KG1 (cell line): ENCODE measurements at regions not wholly inside any gene's neighbourhood (a gene's known extent, or its start where the extent isn't known, plus 50 kb on each side); places are given as distances from the start of the nearest gene placed in this dataset.

Source experiments
- DNase-seq: peaks from one replicate; lab custom pipeline; 2025; lab: John Stamatoyannopoulos, UW

DNA sequence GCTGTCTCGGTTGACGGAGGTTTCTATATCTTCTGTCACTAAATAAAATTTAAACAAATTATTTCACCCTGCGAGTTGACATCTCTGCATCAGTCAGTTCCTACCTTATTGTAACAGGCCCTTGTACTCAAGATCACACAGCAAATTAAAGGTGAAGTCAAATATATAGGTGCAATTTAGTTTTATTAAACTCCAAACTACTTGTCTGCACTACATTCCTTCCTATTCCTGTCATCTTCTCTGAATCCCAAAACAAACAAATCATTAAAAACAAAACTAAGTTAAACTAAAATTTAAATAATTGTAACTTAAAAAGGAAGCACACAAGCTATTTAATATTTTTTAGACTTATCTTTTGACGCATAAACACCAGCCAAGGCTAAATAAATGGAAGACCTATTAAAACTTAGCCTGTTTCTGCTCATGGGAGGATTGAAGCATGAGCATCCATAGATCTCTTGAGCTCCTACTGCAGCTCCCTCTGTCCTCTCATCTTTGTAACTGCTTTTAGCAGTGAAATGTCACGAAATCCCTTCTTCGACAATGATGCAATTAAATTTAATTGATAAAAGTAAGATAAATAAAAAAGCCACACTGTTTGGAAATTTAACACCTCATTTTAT is 1152.3 kb upstream of the GJE1 start:
- DNase-seq, result no peak

GRCh38 chr6:140979642-140980091 is 1153.1 kb upstream of the GJE1 start:
- no peak for DNase-seq

DNA sequence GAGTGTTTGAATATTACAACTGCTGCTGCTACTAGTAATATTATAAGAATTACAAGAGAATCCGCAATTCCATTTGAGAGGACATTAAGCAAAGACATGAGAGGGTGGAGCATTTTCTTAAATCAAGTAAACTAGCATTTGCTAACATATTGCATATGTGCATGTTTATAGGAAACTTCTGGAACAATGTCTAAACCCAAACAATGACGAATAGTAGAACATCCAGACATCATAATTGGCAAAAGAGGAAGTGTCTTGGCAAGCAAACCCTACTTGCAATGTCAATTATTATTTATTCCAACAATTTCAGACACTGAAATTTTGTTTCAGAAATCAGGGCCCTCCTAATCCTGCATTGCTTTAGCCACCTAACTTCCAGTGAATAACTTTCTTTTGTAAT is 1155.3 kb upstream of the GJE1 start:
- DNase-seq, result no peak

- DNase-seq, result no peak
Observed at GRCh38 chr6:140976806-140977205, 1155.9 kb upstream of the GJE1 start.

- DNase-seq, result no peak
Observed at GRCh38 chr6:140970485-140970884, 1162.2 kb upstream of the GJE1 start.

DNA sequence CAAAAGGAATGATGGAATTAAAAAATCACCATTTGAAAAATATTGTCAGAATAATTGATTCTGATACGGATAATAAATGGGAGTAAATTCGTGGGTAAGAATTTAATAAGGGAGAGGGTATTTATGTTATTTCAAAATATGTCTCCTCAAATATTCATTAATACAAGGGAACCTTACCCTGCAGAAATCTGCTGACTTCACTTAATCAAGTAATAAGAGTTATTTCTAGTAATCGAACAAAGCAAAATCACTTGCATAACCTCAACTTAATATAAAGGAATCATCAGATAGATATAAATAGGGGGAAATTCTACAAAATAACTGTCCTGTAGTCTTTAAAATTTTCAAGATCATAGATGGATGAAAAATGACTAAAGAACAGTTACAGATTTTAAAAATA is 1164.7 kb upstream of the GJE1 start:
- DNase-seq, result no peak

DNA sequence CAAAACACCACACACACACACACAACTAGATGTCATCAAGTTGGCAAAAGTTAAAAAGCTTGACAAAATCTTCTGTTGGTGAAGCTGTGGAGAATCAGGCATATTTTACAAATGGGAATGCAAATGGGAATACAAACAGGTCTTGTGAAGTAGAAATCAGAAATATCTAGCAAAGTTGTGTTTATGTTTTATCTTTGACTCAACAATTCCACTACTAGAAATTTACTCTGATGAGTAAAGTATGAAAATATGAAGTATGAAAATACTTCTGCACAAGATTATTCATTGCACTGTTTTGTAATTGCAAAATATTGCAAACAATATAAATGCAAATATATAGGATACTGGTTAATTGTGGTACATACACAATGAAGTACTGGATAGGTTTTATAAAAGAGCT is 1166.0 kb upstream of the GJE1 start:
- DNase-seq, result no peak

- DNase-seq, result no peak
Observed at GRCh38 chr6:140960566-140960965, 1172.2 kb upstream of the GJE1 start.

- DNase-seq, result no peak
Observed at GRCh38 chr6:140957386-140957785, 1175.3 kb upstream of the GJE1 start.

- no peak for DNase-seq
Observed at GRCh38 chr6:140956571-140957369, 1176.0 kb upstream of the GJE1 start.

DNA sequence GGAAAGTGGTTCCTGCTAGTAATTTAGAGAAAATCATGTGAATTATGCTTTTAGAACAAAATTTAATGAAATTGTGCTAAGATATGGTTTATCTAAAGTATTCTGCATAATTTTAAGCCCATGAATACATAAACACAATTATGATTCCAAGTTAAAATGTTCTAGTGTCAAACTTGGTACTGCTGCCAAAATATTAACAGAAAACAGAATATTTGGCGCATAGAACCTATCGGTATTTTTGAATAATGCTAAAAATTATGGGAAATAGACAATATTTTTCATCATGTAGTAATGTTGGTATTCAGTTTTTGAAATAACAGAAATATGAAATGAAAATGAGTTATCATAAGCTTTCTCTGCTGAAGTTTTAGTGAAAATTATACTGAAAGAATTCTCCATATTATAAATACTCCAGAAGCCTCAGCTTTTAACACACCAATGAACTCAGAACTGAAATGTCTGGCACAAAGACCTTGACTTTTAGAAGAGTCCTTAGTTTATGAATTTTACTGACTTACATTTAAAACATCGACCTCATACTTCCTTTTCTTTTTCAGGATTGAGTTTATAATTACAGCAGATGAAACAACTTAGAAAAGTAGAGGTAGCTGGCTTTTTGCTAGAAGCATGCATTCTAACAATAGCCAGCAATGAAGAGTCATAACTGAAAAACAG is 1192.3 kb upstream of the GJE1 start:
- no peak for DNase-seq

GRCh38 chr6:140932909-140933308 is 1199.8 kb upstream of the GJE1 start:
- DNase-seq, result no peak

- no peak for DNase-seq
Observed at GRCh38 chr6:140931581-140931980, 1201.1 kb upstream of the GJE1 start.

DNA sequence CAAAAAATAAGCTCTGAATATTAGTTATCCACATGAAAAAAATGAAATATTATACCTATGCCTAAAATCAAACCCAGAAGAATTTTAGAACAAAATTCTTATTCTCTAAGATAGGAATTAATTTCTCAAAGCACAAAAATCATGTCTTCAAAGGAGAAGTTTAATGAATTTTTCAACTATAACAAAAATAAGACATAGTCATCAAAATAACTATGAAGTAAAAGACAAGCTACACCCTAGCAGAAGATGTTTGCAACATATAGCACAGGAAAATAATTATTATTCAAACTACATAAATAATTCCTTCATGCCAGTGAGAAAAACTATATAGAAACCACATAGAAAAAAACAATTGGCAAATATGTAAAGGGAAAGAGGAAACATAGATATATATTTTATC is 1203.6 kb upstream of the GJE1 start:
- no peak for DNase-seq

- no peak for DNase-seq
Observed at GRCh38 chr6:140923048-140923447, 1209.7 kb upstream of the GJE1 start.

- DNase-seq, result no peak
Observed at GRCh38 chr6:140921366-140922226, 1211.1 kb upstream of the GJE1 start.

GRCh38 chr6:140917911-140918310 is 1214.8 kb upstream of the GJE1 start:
- DNase-seq, result no peak

DNA sequence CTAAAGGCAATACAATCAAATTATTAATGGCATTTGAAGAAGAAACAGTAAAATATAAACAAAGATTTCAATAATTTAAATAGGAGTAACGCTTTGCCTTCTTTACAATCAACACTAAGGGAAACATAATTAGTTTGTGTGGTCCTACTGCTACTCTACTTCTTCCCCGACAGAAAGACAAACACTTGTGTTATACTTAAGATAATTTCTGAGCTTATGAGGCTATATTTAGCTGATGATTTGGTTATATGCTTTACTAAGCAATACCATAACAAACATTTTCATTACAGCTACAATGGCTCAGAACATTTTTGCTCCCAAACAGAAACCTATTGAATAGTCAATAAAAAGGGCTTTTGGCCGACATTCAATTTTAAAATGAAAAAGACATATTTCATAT is 1217.2 kb upstream of the GJE1 start:
- no peak for DNase-seq

- no peak for DNase-seq
Observed at GRCh38 chr6:140915103-140915502, 1217.6 kb upstream of the GJE1 start.

- DNase-seq, result no peak
Observed at GRCh38 chr6:140912686-140913085, 1220.0 kb upstream of the GJE1 start.

DNA sequence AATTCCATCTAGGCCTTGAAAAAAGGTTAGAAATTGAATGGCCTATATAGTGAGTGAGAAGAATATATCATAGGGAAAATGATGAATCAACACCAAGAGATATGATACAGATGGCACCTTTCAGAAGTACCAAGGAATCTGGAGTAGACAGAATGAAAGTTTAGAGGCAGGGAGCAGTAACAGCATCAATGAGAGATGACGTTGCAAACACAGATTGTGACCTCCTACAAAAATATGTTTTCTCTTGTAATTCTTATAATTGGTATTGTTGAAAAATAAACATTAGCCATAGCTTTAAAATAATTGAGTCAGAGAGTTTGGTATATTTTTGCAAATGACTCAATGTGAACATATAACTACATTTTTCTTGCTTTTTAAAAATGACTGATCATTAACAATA is 1223.1 kb upstream of the GJE1 start:
- DNase-seq, result no peak

DNA sequence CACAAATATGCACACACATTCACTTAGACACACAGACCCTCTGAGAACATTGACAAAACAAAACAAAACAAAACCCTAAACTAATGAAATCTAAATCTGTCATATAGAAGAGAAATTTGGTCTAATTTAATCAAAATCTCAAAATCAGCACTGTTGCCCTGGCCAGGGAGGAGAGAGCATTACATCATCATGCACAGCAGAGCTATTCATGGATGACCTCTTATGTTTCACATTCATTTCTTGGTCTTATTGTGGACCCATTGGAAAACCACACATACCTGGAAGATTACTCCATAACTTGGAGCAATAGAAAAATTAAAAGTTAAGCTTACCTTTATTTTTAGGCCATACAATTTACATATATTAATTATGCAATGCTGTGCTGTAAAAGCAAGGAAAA is 1223.6 kb upstream of the GJE1 start:
- DNase-seq, result no peak
